Mesothelial cell of epicardium (in vitro differentiated cells): ENCODE measurements at regions not wholly inside any gene's neighbourhood (a gene's known extent, or its start where the extent isn't known, plus 50 kb on each side); places are given as distances from the start of the nearest gene placed in this dataset.

ENCODE experiments used
- DNase-seq, 2 experiments: peaks; one replicate each; pipeline ENCODE4 v3.0.0; 2021; ENCODE audit warnings: low spot score in 2 of 2; ENCODE audit not compliant: unreplicated experiment in 2 of 2
- H3K27ac Mint-ChIP-seq: 2 replicates; pipeline ENCODE4 v1.8.0; 2021; ENCODE audit warnings: mixed read lengths
- H3K27me3 Mint-ChIP-seq: 2 replicates; pipeline ENCODE4 v1.8.0; 2021; ENCODE audit warnings: low read depth, mixed read lengths
- H3K36me3 Mint-ChIP-seq: 2 replicates; pipeline ENCODE4 v1.8.0; 2021; ENCODE audit warnings: mixed read lengths
- H3K4me1 Mint-ChIP-seq: 2 replicates; pipeline ENCODE4 v1.8.0; 2021; ENCODE audit warnings: mixed read lengths
- H3K4me3 Mint-ChIP-seq: 2 replicates; pipeline ENCODE4 v1.8.0; 2021; ENCODE audit warnings: mild to moderate bottlenecking, moderate library complexity, mixed read lengths
- H3K9me3 Mint-ChIP-seq: 2 replicates; pipeline ENCODE4 v1.8.0; 2021; ENCODE audit warnings: mixed read lengths
- CTCF ChIP-seq: fragments of 200-600 bp; sonication (generic); IDR thresholded peaks from one replicate; pipeline ENCODE4 v1.5.0; 2021; ENCODE audit warnings: antibody characterized with exemption; ENCODE audit not compliant: unreplicated experiment

- DNase-seq = no peak
Measured at GRCh38 chr5:33065131-33065530, 354.0 kb downstream of the NPR3 start.

GRCh38 chr5:33067291-33067690 lies 356.2 kb downstream of the NPR3 start:
- H3K36me3 Mint-ChIP-seq = no peaks in the 10 kb centered on the region
- peaks cover 6% of the 10 kb centered on the region for H3K4me1 Mint-ChIP-seq
- no peak overlapping the region for H3K27ac Mint-ChIP-seq
- DNase-seq = no peak
- peaks cover 9% of the 10 kb centered on the region for H3K27me3 Mint-ChIP-seq
- TF ChIP-seq CTCF = no peak
- H3K9me3 Mint-ChIP-seq = no peaks in the 10 kb centered on the region
- H3K4me3 Mint-ChIP-seq = no peak overlapping the region

More at GRCh38 chr5:33065131-33065530, 354.0 kb downstream of the NPR3 start:
- no peak overlapping the region for H3K27ac Mint-ChIP-seq
- H3K4me1 Mint-ChIP-seq = peaks cover 6% of the 10 kb centered on the region
- H3K4me3 Mint-ChIP-seq = no peak overlapping the region
- TF ChIP-seq CTCF = no peak
- H3K36me3 Mint-ChIP-seq = no peaks in the 10 kb centered on the region
- H3K9me3 Mint-ChIP-seq = no peaks in the 10 kb centered on the region
- peaks cover 21% of the 10 kb centered on the region for H3K27me3 Mint-ChIP-seq

GRCh38 chr5:33068786-33069185 lies 357.7 kb downstream of the NPR3 start:
- Mint-ChIP-seq H3K27me3 (peaks cover 4% of the 10 kb centered on the region), H3K4me3 (no peak overlapping the region), H3K27ac (no peak overlapping the region), H3K4me1 (peaks cover 6% of the 10 kb centered on the region), H3K36me3 (no peaks in the 10 kb centered on the region), H3K9me3 (no peaks in the 10 kb centered on the region)
- TF ChIP-seq CTCF = no peak
- no peak for DNase-seq

- Mint-ChIP-seq H3K4me3 (no peak overlapping the region), H3K9me3 (peaks cover 4% of the 10 kb centered on the region), H3K36me3 (no peaks in the 10 kb centered on the region), H3K4me1 (no peaks in the 10 kb centered on the region), H3K27ac (no peak overlapping the region), H3K27me3 (peaks cover 4% of the 10 kb centered on the region)
- DNase-seq = no peak
- no peak for TF ChIP-seq CTCF
Measured at GRCh38 chr5:33072296-33072695, 361.2 kb downstream of the NPR3 start.

- TF ChIP-seq CTCF = no peak
- Mint-ChIP-seq H3K4me1 (no peaks in the 10 kb centered on the region), H3K27me3 (peaks cover 4% of the 10 kb centered on the region), H3K36me3 (no peaks in the 10 kb centered on the region), H3K9me3 (peaks cover 5% of the 10 kb centered on the region), H3K27ac (no peak overlapping the region), H3K4me3 (no peak overlapping the region)
- no peak for DNase-seq
Measured at GRCh38 chr5:33072726-33073125, 361.6 kb downstream of the NPR3 start.

- peaks cover 4% of the 10 kb centered on the region for H3K27me3 Mint-ChIP-seq
- H3K4me3 Mint-ChIP-seq = no peak overlapping the region
- H3K27ac Mint-ChIP-seq = no peak overlapping the region
- no peak for TF ChIP-seq CTCF
- no peaks in the 10 kb centered on the region for H3K36me3 Mint-ChIP-seq
- peaks cover 5% of the 10 kb centered on the region for H3K9me3 Mint-ChIP-seq
- H3K4me1 Mint-ChIP-seq = no peaks in the 10 kb centered on the region
- no peak for DNase-seq
Measured at GRCh38 chr5:33073881-33074327, 362.8 kb downstream of the NPR3 start.
